H1 (cell line): ENCODE measurements at regions not wholly inside any gene's neighbourhood (a gene's known extent, or its start where the extent isn't known, plus 50 kb on each side); places are given as distances from the start of the nearest gene placed in this dataset.

Experiments used
- CTCF ChIA-PET: fragments of 300-600 bp; sonication (Branson Sonifier 250); formaldehyde crosslinking; loops from one replicate; lab custom pipeline; 2021; ENCODE audit not compliant: partially characterized antibody; lab: Charles Lee
- POLR2A ChIA-PET: fragments of 300-600 bp; sonication (Branson Sonifier 250); formaldehyde crosslinking; loops from one replicate; lab custom pipeline; 2021; ENCODE audit warnings: inconsistent platforms; ENCODE audit not compliant: partially characterized antibody; lab: Charles Lee
- DNase-seq, 2 experiments: peaks; one replicate each; pipeline versions ENCODE4 v3.0.0 to v3.0.0-alpha.2; 2010 to 2022; ENCODE audit warnings: low spot score in 2 of 2, low read depth in 1 of 2, mixed read lengths in 1 of 2
- FAIRE-seq: peaks from 2 replicates; lab custom pipeline; 2011; peaks lifted over from hg19 to GRCh38; lab: Jason Lieb, UNC
- H2AFZ ChIP-seq: 2 replicates; pipeline ENCODE4 v1.8.1; 2012; ENCODE audit warnings: low read length, inconsistent platforms
- H2AK5ac ChIP-seq: 2 replicates; pipeline ENCODE4 v1.6.1; 2013; ENCODE audit warnings: low read depth, low read length
- H2BK120ac ChIP-seq: replicated peaks from 2 replicates; pipeline ENCODE3; 2013; ENCODE audit warnings: low read depth, low read length, inconsistent platforms
- H2BK12ac ChIP-seq: 2 replicates; pipeline ENCODE4 v1.6.1; 2013; ENCODE audit warnings: low read depth, low read length
- H2BK15ac ChIP-seq: 2 replicates; pipeline ENCODE4 v1.6.1; 2013; ENCODE audit warnings: low read length
- H2BK20ac ChIP-seq: 2 replicates; pipeline ENCODE4 v1.6.1; 2013; ENCODE audit warnings: low read length
- H2BK5ac ChIP-seq: 2 replicates; pipeline ENCODE4 v1.6.1; 2013; ENCODE audit warnings: low read depth, low read length
- H3K14ac ChIP-seq: 2 replicates; pipeline ENCODE4 v1.6.1; 2013; ENCODE audit warnings: inconsistent platforms; ENCODE audit not compliant: insufficient read length
- H3K18ac ChIP-seq: 2 replicates; pipeline ENCODE4 v1.6.1; 2013; ENCODE audit warnings: low read length; ENCODE audit errors: extremely low read depth
- H3K23ac ChIP-seq: 2 replicates; pipeline ENCODE4 v1.6.1; 2013; ENCODE audit warnings: inconsistent platforms; ENCODE audit not compliant: insufficient read length
- H3K23me2 ChIP-seq: 2 replicates; pipeline ENCODE4 v1.6.1; 2013; ENCODE audit warnings: low read depth, low read length
- H3K27ac ChIP-seq: 2 replicates; pipeline ENCODE4 v1.6.1; 2011; ENCODE audit warnings: low read depth, low read length, inconsistent platforms
- H3K27me3 ChIP-seq, 4 experiments: replicated peaks in 1 of 4; 1 replicate in 1 of 4; 2 replicates in 3 of 4; pipeline versions ENCODE4 v1.6.1 to v1.8.1; 2011 to 2013; ENCODE audit warnings: low read length in 3 of 4, mild to moderate bottlenecking in 3 of 4, inconsistent platforms in 2 of 4, mixed read lengths in 2 of 4, moderate library complexity in 1 of 4; ENCODE audit not compliant: control insufficient read depth in 3 of 4, insufficient read depth in 3 of 4; ENCODE audit errors: extremely low read depth in 1 of 4
- H3K36me3 ChIP-seq, 4 experiments: 2 replicates each; pipeline versions ENCODE4 v1.6.1 to v1.8.1; 2011 to 2013; ENCODE audit warnings: mild to moderate bottlenecking in 4 of 4, low read length in 3 of 4, moderate library complexity in 2 of 4, control low read depth in 1 of 4, inconsistent platforms in 1 of 4; ENCODE audit not compliant: insufficient read depth in 4 of 4, control insufficient read depth in 2 of 4
- H3K4ac ChIP-seq: replicated peaks from 2 replicates; pipeline ENCODE3; 2013; ENCODE audit warnings: low read length, low read depth, mixed read lengths, inconsistent platforms; ENCODE audit not compliant: insufficient read length
- H3K4me1 ChIP-seq, 4 experiments: replicated peaks in 1 of 4; 1 replicate in 1 of 4; 2 replicates in 3 of 4; pipeline versions ENCODE4 v1.6.1 to v1.8.1; 2011 to 2013; ENCODE audit warnings: low read length in 3 of 4, inconsistent platforms in 2 of 4, mixed read lengths in 1 of 4; ENCODE audit not compliant: insufficient read depth in 4 of 4, control insufficient read depth in 3 of 4
- H3K4me2 ChIP-seq, 2 experiments: 2 replicates each; pipeline versions ENCODE4 v1.6.1 to v1.8.1; 2011 to 2013; ENCODE audit warnings: low read depth in 2 of 2, low read length in 2 of 2, control low read depth in 1 of 2, inconsistent platforms in 1 of 2, mild to moderate bottlenecking in 1 of 2; ENCODE audit not compliant: insufficient read depth in 1 of 2
- H3K4me3 ChIP-seq, 4 experiments: fragments of 200-600, 300-600 bp in 1 of 4; sonication (generic), shearing (Covaris generic), sonication (Bioruptor Twin) in 1 of 4; 2 replicates each; pipeline versions ENCODE4 v1.5.1 to v1.8.1; 2011 to 2016; ENCODE audit warnings: low read length in 4 of 4, low read depth in 3 of 4, control low read depth in 2 of 4, inconsistent platforms in 2 of 4, mild to moderate bottlenecking in 2 of 4, mixed read lengths in 1 of 4, moderate library complexity in 1 of 4; ENCODE audit not compliant: insufficient read depth in 2 of 4; ENCODE audit errors: extremely low read depth in 1 of 4
- H3K56ac ChIP-seq: replicated peaks from 2 replicates; pipeline ENCODE3; 2013; ENCODE audit warnings: low read depth, mild to moderate bottlenecking, mixed read lengths, low read length, inconsistent platforms; ENCODE audit not compliant: insufficient read length
- H3K79me1 ChIP-seq: 2 replicates; pipeline ENCODE4 v1.6.1; 2013; ENCODE audit warnings: low read depth, low read length, control low read depth
- H3K79me2 ChIP-seq, 2 experiments: 2 replicates each; pipeline versions ENCODE4 v1.6.1 to v1.8.1; 2012 to 2013; ENCODE audit warnings: low read length in 2 of 2, mild to moderate bottlenecking in 2 of 2, inconsistent platforms in 1 of 2; ENCODE audit not compliant: insufficient read depth in 2 of 2, control insufficient read depth in 1 of 2
- H3K9ac ChIP-seq, 4 experiments: replicated peaks in 1 of 4; 1 replicate in 1 of 4; 2 replicates in 3 of 4; pipeline versions ENCODE4 v1.6.1 to v1.8.1; 2011 to 2013; ENCODE audit warnings: low read depth in 3 of 4, low read length in 3 of 4, control low read depth in 2 of 4, mild to moderate bottlenecking in 2 of 4, moderate library complexity in 2 of 4, inconsistent platforms in 1 of 4; ENCODE audit errors: extremely low read depth in 1 of 4
- H3K9me3 ChIP-seq, 2 experiments: 2 replicates each; pipeline versions ENCODE4 v1.6.1 to v1.8.1; 2012 to 2013; ENCODE audit warnings: mild to moderate bottlenecking in 2 of 2, moderate library complexity in 2 of 2, control low read depth in 1 of 2, inconsistent platforms in 1 of 2, low read depth in 1 of 2, low read length in 1 of 2, mixed read lengths in 1 of 2; ENCODE audit not compliant: insufficient read depth in 2 of 2
- H4K20me1 ChIP-seq, 2 experiments: replicated peaks in 1 of 2; 2 replicates each; pipeline versions ENCODE3 to v1.8.1; 2011 to 2013; ENCODE audit warnings: inconsistent platforms in 2 of 2, low read length in 2 of 2, mild to moderate bottlenecking in 1 of 2; ENCODE audit not compliant: insufficient read depth in 2 of 2, control insufficient read depth in 1 of 2
- H4K5ac ChIP-seq: 2 replicates; pipeline ENCODE4 v1.6.1; 2013; ENCODE audit warnings: low read length, low read depth, mixed read lengths, inconsistent platforms; ENCODE audit not compliant: insufficient read length
- H4K8ac ChIP-seq: 2 replicates; pipeline ENCODE4 v1.8.0; 2013; ENCODE audit warnings: mild to moderate bottlenecking, moderate library complexity, low read length, inconsistent platforms; ENCODE audit not compliant: insufficient read depth; ENCODE audit errors: extremely low read depth
- H4K91ac ChIP-seq: replicated peaks from 2 replicates; pipeline ENCODE3; 2013; ENCODE audit warnings: low read length, mixed read lengths, inconsistent platforms; ENCODE audit not compliant: insufficient read length
- BACH1 ChIP-seq: IDR thresholded peaks from 2 replicates; pipeline ENCODE4 v1.6.1; 2012; ENCODE audit warnings: low read length, improper control_type of control experiment
- BCL11A ChIP-seq, 2 experiments: IDR thresholded peaks; one replicate each; pipeline ENCODE4 v1.6.1; 2011; ENCODE audit warnings: low read depth in 2 of 2, low read length in 2 of 2, mild to moderate bottlenecking in 2 of 2
- CTCF ChIP-seq, 3 experiments: IDR thresholded peaks; 1 replicate in 2 of 3; 2 replicates in 1 of 3; pipeline versions ENCODE4 v1.5.1 to v1.6.1; 2011; ENCODE audit warnings: low read length in 3 of 3, mild to moderate bottlenecking in 3 of 3, inconsistent platforms in 2 of 3, low read depth in 1 of 3, moderate library complexity in 1 of 3; ENCODE audit not compliant: insufficient read depth in 1 of 3; ENCODE audit errors: control extremely low read depth in 1 of 3
- NANOG ChIP-seq: IDR thresholded peaks from 2 replicates; pipeline ENCODE4 v1.6.1; 2011; ENCODE audit warnings: low read length, low read depth, mild to moderate bottlenecking, inconsistent platforms; ENCODE audit not compliant: insufficient read depth, poor library complexity, severe bottlenecking
- NRF1 ChIP-seq: IDR thresholded peaks from 2 replicates; pipeline ENCODE4 v1.6.1; 2011; ENCODE audit warnings: mild to moderate bottlenecking, low read depth, low read length, improper control_type of control experiment
- SIN3A ChIP-seq, 2 experiments: IDR thresholded peaks in 1 of 2; conservative IDR thresholded peaks in 1 of 2; 2 replicates each; pipeline ENCODE4 v1.6.1; 2011 to 2012; ENCODE audit warnings: low read length in 2 of 2, improper control_type of control experiment in 1 of 2, low read depth in 1 of 2, mild to moderate bottlenecking in 1 of 2
- SP1 ChIP-seq: IDR thresholded peaks from 2 replicates; pipeline ENCODE4 v1.6.1; 2011; ENCODE audit warnings: low read depth, low read length
- SP2 ChIP-seq: IDR thresholded peaks from 2 replicates; pipeline ENCODE4 v1.6.1; 2012; ENCODE audit warnings: mild to moderate bottlenecking, low read length, inconsistent platforms
- YY1 ChIP-seq: IDR thresholded peaks from 2 replicates; pipeline ENCODE4 v1.6.1; 2011; ENCODE audit warnings: low read depth, mild to moderate bottlenecking, low read length
- WGBS, 2 experiments: shearing (Covaris generic) in 1 of 2; methylation state at CpG; one replicate each; pipeline versions ENCODE4 v1.1.6 to v1.1.7; 2013 to 2015; ENCODE audit warnings: low lambda C conversion rate in 2 of 2, mixed read lengths in 2 of 2, inconsistent platforms in 1 of 2, low coverage in 1 of 2, missing lambda C conversion rate in 1 of 2; ENCODE audit not compliant: insufficient replicate concordance in 2 of 2, insufficient coverage in 1 of 2, insufficient read length in 1 of 2; ENCODE audit errors: extremely low coverage in 1 of 2, missing lambda C conversion rate in 1 of 2; 5-methylcytosine and 5-hydroxymethylcytosine counted together
- TF ChIP-seq, protein P1 (sequence below): IDR thresholded peaks from 2 replicates; pipeline ENCODE4 v1.6.1; 2012; ENCODE audit warnings: inconsistent platforms

GRCh38 chr2:183678908-183679307 lies 554.7 kb downstream of the NUP35 start:
- CTCF ChIA-PET: interaction anchor here (0.8 kb wide), 1 partner anchor 384 kb away, joined by 3 read pairs; no protein-coding TSS in a partner anchor
- Histone ChIP-seq H3K4me3 (no peak overlapping the region), H3K79me2 (no peaks in the 10 kb centered on the region), H2BK12ac (no peak overlapping the region), H3K23ac (no peak overlapping the region), H3K18ac (no peak overlapping the region), H4K5ac (no peak overlapping the region), H4K8ac (no peak overlapping the region), H3K14ac (no peak overlapping the region), H3K27ac (no peak overlapping the region), H4K91ac (no peak overlapping the region), H3K23me2 (no peaks in the 10 kb centered on the region), H3K4me1 (peaks cover 0 to 6% (median 0%) of the 10 kb centered on the region in 4 experiments; a peak in 1 of 7 replicates), H4K20me1 (peaks cover 0 to 3% of the 10 kb centered on the region in 2 experiments), H2AFZ (no peak overlapping the region), H3K9me3 (no peaks in the 10 kb centered on the region), H2BK120ac (no peak overlapping the region), H2BK20ac (no peak overlapping the region), H3K4ac (no peak overlapping the region), H3K4me2 (no peak overlapping the region), H2AK5ac (no peak overlapping the region), H3K79me1 (no peaks in the 10 kb centered on the region), H3K56ac (no peak overlapping the region), H3K27me3 (peaks cover 6 to 31% (median 18%) of the 10 kb centered on the region in 4 experiments; a peak in 6 of 7 replicates), H2BK5ac (no peak overlapping the region), H3K36me3 (no peaks in the 10 kb centered on the region; a peak in 1 of 8 replicates), H3K9ac (no peak overlapping the region), H2BK15ac (no peak overlapping the region)
- peak; percentile 19 for FAIRE-seq
- 48% methylated on average over 5 of the region's 5 CpGs; no CpG with 5 or more reads in 1 of the 2 experiments for WGBS, 2 experiments
- DNase-seq: peak; percentile 49 to 60
- POLR2A ChIA-PET: interaction anchor here (1.2 kb wide), 1 partner anchor 270 kb away, joined by 3 read pairs; no protein-coding TSS in a partner anchor
- no peak for TF ChIP-seq SIN3A (conservative IDR thresholded peaks at IDR 0.05 in 1 of 2, IDR thresholded peaks at IDR 0.05 in 1 of 2; ENCODE audit: low read depth in 1 of 2, low read length in 2 of 2)
- no peak for TF ChIP-seq BACH1
- no peak for TF ChIP-seq CTCF (IDR thresholded peaks at IDR 0.05; ENCODE audit: control extremely low read depth in 1 of 3, insufficient read depth in 1 of 3, low read depth in 1 of 3, low read length in 3 of 3)
- peak; percentile 77 to 91 for TF ChIP-seq BCL11A (IDR thresholded peaks at IDR 0.05; ENCODE audit: low read depth in 2 of 2, low read length in 2 of 2)
- TF ChIP-seq, protein P1, sequence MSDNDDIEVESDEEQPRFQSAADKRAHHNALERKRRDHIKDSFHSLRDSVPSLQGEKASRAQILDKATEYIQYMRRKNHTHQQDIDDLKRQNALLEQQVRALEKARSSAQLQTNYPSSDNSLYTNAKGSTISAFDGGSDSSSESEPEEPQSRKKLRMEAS: no peak
- no peak for TF ChIP-seq SP2
- peak; percentile 98 for TF ChIP-seq NANOG
- no peak for TF ChIP-seq NRF1
- TF ChIP-seq YY1: no peak
- TF ChIP-seq SP1: peak; percentile 79; the same call in 1 of the 2 replicates
